Left ventricle myocardium superior (tissue), 1 donor: ENCODE measurements at regions not wholly inside any gene's neighbourhood (a gene's known extent, or its start where the extent isn't known, plus 50 kb on each side); places are given as distances from the start of the nearest gene placed in this dataset.
"Not testable (repeated sequence)": the region's sequence is repeated elsewhere in the genome, so short reads cannot be mapped to it uniquely, and the experiment has no call there.

ENCODE experiments used
- ATAC-seq: fragments of 200-7000 bp; cut with Tn5 transposase; one replicate; pipeline ENCODE4 v1.9.1; 2020; ENCODE audit warnings: mild to moderate bottlenecking, moderate library complexity
- DNase-seq: peaks from one replicate; pipeline ENCODE4 v3.0.0-alpha.2; 2020
- intact Hi-C: fragments of 100-400 bp; cut with micrococcal nuclease; formaldehyde crosslinking; loops from one replicate; pipeline ENCODE4 v1.11.0; 2022
- donor health status: DM: no; HTN: yes; CAD: no; lungs with severe emphysema.

- DNase-seq (no peak), ATAC-seq (no peak)
- intact Hi-C loops, result no loop called here
Observed at GRCh38 chr2:41319437-41319836, 728.4 kb upstream of the PKDCC start.

GRCh38 chr2:41320491-41320890, 727.3 kb upstream of the PKDCC start:
- no peak for ATAC-seq
- intact Hi-C loops, result no loop called here
- no peak for DNase-seq

- intact Hi-C loops, result no loop called here
- ATAC-seq (no peak), DNase-seq (no peak)
Observed at GRCh38 chr2:41321351-41321750, 726.5 kb upstream of the PKDCC start.

GRCh38 chr2:41326851-41327250, 721.0 kb upstream of the PKDCC start:
- intact Hi-C loops, result no loop called here
- ATAC-seq (no peak), DNase-seq (no peak)

- intact Hi-C loops, result no loop called here
- no peak for DNase-seq
- no peak for ATAC-seq
Observed at GRCh38 chr2:41329040-41329439, 718.8 kb upstream of the PKDCC start.

GRCh38 chr2:41334159-41334558, 713.7 kb upstream of the PKDCC start:
- ATAC-seq (no peak), DNase-seq (no peak)
- intact Hi-C loops, result no loop called here

GRCh38 chr2:41335573-41335972, 712.2 kb upstream of the PKDCC start:
- ATAC-seq, intact Hi-C loops, DNase-seq: not testable (repeated sequence)

GRCh38 chr2:41337956-41338355, 709.9 kb upstream of the PKDCC start:
- no peak for DNase-seq
- intact Hi-C loops, result no loop called here
- ATAC-seq, result no peak

- intact Hi-C loops, result no loop called here
- ATAC-seq (no peak), DNase-seq (no peak)
Observed at GRCh38 chr2:41344529-41344928, 703.3 kb upstream of the PKDCC start.

GRCh38 chr2:41353060-41353459, 694.8 kb upstream of the PKDCC start:
- intact Hi-C loops, result no loop called here
- ATAC-seq, result peak; percentile 54
- DNase-seq, result no peak

GRCh38 chr2:41355794-41356193, 692.0 kb upstream of the PKDCC start:
- intact Hi-C loops, result no loop called here

GRCh38 chr2:41364842-41365241, 683.0 kb upstream of the PKDCC start:
- ATAC-seq, result no peak
- intact Hi-C loops, result no loop called here
- DNase-seq, result no peak

More at GRCh38 chr2:41355794-41356193, 692.0 kb upstream of the PKDCC start:
- DNase-seq (no peak), ATAC-seq (no peak)

GRCh38 chr2:41375901-41376300, 671.9 kb upstream of the PKDCC start:
- intact Hi-C loops, result no loop called here
- DNase-seq, result no peak
- no peak for ATAC-seq

GRCh38 chr2:41377837-41378236, 670.0 kb upstream of the PKDCC start:
- DNase-seq, result no peak
- no peak for ATAC-seq
- intact Hi-C loops, result no loop called here

GRCh38 chr2:41378420-41378819, 669.4 kb upstream of the PKDCC start:
- DNase-seq, result no peak
- ATAC-seq, result no peak
- intact Hi-C loops, result no loop called here

GRCh38 chr2:41379496-41380221, 668.2 kb upstream of the PKDCC start:
- intact Hi-C loops, result no loop called here
- DNase-seq, result no peak

GRCh38 chr2:41381701-41382100, 666.1 kb upstream of the PKDCC start:
- no peak for ATAC-seq
- intact Hi-C loops, result no loop called here
- DNase-seq, result no peak

More at GRCh38 chr2:41379496-41380221, 668.2 kb upstream of the PKDCC start:
- no peak for ATAC-seq

- intact Hi-C loops, result no loop called here
- DNase-seq, result no peak
- ATAC-seq, result no peak
Observed at GRCh38 chr2:41387519-41387918, 660.3 kb upstream of the PKDCC start.

- ATAC-seq (no peak), DNase-seq (no peak)
- intact Hi-C loops, result loop anchor here (10.0 kb wide), 1 partner anchor 391 kb away; no protein-coding TSS in a partner anchor
Observed at GRCh38 chr2:41393621-41394020, 654.2 kb upstream of the PKDCC start.

- ATAC-seq (no peak), DNase-seq (no peak)
- intact Hi-C loops, result loop anchor here (10.0 kb wide), 1 partner anchor 390 kb away; no protein-coding TSS in a partner anchor
Observed at GRCh38 chr2:41394541-41394940, 653.3 kb upstream of the PKDCC start.

- ATAC-seq (no peak), DNase-seq (no peak)
- intact Hi-C loops, result loop anchor here (10.0 kb wide), 1 partner anchor 389 kb away; no protein-coding TSS in a partner anchor
Observed at GRCh38 chr2:41395692-41396091, 652.1 kb upstream of the PKDCC start.
